ENCODE measurements at regions not wholly inside any gene's neighbourhood (a gene's known extent, or its start where the extent isn't known, plus 50 kb on each side); places are given as distances from the start of the nearest gene placed in this dataset.
"Not testable (repeated sequence)": the region's sequence is repeated elsewhere in the genome, so short reads cannot be mapped to it uniquely, and the experiment has no call there.

- no peak overlapping the region for H3K4me3 ChIP-seq (ENCODE audit: low read depth, low read length)
- TF ChIP-seq CTCF (IDR thresholded peaks at IDR 0.05; ENCODE audit: borderline replicate concordance, insufficient read depth, low read depth, low read length), result no peak
These were observed 475.6 kb downstream of the MED13L start for GRCh38 chr12:115801871-115802270.

- H3K4me3 ChIP-seq (ENCODE audit: low read depth, low read length), result no peak overlapping the region
- no peak for TF ChIP-seq CTCF (IDR thresholded peaks at IDR 0.05; ENCODE audit: borderline replicate concordance, insufficient read depth, low read depth, low read length)
These were observed 477.9 kb downstream of the MED13L start for GRCh38 chr12:115799610-115800009.

GRCh38 chr12:115798309-115798917, 479.1 kb downstream of the MED13L start:
- H3K4me3 ChIP-seq (ENCODE audit: low read depth, low read length), result no peak overlapping the region
- no peak for TF ChIP-seq CTCF (IDR thresholded peaks at IDR 0.05; ENCODE audit: borderline replicate concordance, insufficient read depth, low read depth, low read length)

- no peak for TF ChIP-seq CTCF (IDR thresholded peaks at IDR 0.05; ENCODE audit: borderline replicate concordance, insufficient read depth, low read depth, low read length)
- no peak overlapping the region for H3K4me3 ChIP-seq (ENCODE audit: low read depth, low read length)
These were observed 482.8 kb downstream of the MED13L start for GRCh38 chr12:115794659-115795081.

- H3K4me3 ChIP-seq (ENCODE audit: low read depth, low read length), result no peak overlapping the region
These were observed 486.2 kb downstream of the MED13L start for GRCh38 chr12:115791331-115791730.

GRCh38 chr12:115790526-115790925, 487.0 kb downstream of the MED13L start:
- no peak for TF ChIP-seq CTCF (IDR thresholded peaks at IDR 0.05; ENCODE audit: borderline replicate concordance, insufficient read depth, low read depth, low read length)
- H3K4me3 ChIP-seq (ENCODE audit: low read depth, low read length), result no peak overlapping the region

More at GRCh38 chr12:115791331-115791730, 486.2 kb downstream of the MED13L start:
- no peak for TF ChIP-seq CTCF (IDR thresholded peaks at IDR 0.05; ENCODE audit: borderline replicate concordance, insufficient read depth, low read depth, low read length)

- H3K4me3 ChIP-seq (ENCODE audit: low read depth, low read length), result not testable (repeated sequence)
These were observed 491.0 kb downstream of the MED13L start for GRCh38 chr12:115786490-115786889.

Measured in GM12875 (cell line).